HEK293T (cell line): ENCODE measurements at regions not wholly inside any gene's neighbourhood (a gene's known extent, or its start where the extent isn't known, plus 50 kb on each side); places are given as distances from the start of the nearest gene placed in this dataset.

ENCODE experiments used
- FOXA1 ChIP-seq: fragments of 450-650 bp; IDR thresholded peaks from 2 replicates; pipeline ENCODE4 v1.6.1; 2016; ENCODE audit warnings: mild to moderate bottlenecking
- SP1 ChIP-seq: fragments of 450-650 bp; IDR thresholded peaks from 2 replicates; pipeline ENCODE4 v1.6.1; 2017
- ZNF384 ChIP-seq: fragments of 450-650 bp; IDR thresholded peaks from 2 replicates; pipeline ENCODE4 v1.6.1; 2016

GRCh38 chr4:127518046-127518445 lies 114.7 kb upstream of the INTU start:
- TF ChIP-seq SP1 (no peak), ZNF384 (no peak), FOXA1 (no peak)
